ENCODE measurements at regions not wholly inside any gene's neighbourhood (a gene's known extent, or its start where the extent isn't known, plus 50 kb on each side); places are given as distances from the start of the nearest gene placed in this dataset.
A peak's percentile ranks its signal among the peaks of the same experiment; 100 is the strongest.

DNA sequence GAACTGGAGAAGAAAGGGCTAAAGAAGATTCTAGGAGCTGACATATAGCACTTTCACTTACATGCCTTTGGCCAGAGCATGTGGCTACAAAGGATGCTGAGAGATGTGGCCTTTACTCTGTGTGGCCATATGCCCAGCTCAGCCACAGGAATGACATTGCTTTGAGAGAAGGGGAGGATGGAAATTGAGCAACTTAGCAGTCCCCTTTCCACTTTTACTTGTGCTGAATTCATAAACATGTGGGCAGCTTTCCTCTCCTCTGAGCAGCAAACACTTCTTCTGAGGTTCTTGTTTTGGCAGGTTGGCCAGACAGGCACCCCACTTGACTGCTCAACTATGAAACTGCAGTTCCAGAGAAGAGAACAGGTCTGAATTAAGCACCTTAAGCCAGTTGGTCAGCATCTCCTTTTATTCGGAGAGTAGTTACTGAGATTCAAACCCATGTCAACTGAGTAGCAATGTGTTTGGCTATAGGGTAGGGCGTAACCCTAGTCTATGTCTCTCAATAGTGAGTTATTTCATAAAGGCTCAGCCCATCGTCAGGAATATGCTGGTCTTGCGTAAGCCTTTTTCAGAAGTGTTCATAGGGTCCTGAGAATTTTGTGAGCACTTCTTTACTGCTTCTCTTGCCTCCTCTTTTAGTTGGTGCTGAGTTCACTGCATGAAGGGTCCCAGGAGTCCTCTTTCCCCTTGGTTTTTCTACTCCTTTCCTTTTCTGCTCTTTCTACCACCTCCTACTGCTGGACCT is 134.5 kb downstream of the PALM2AKAP2 start:
- DNase-seq = no peak

DNA sequence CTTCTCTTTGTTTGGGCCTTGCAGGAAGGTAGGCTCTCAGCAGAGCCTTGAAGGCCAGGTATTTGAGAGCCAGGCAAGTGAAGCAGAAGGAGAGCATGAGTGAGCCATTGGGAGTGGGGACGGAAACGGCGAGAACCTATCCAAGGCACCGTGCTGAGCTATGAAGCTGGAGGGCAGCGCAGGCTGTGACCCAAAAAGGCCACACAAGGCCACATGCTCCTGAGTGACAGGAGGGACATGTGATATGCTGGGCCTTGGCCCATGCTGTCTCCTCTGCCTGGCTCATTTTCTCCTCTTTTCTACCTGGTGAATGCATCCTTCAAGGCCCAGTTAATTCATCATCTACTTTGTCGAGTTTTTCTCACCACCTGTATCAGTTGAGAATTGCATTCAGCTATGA is 136.3 kb downstream of the PALM2AKAP2 start:
- no peak for DNase-seq

DNA sequence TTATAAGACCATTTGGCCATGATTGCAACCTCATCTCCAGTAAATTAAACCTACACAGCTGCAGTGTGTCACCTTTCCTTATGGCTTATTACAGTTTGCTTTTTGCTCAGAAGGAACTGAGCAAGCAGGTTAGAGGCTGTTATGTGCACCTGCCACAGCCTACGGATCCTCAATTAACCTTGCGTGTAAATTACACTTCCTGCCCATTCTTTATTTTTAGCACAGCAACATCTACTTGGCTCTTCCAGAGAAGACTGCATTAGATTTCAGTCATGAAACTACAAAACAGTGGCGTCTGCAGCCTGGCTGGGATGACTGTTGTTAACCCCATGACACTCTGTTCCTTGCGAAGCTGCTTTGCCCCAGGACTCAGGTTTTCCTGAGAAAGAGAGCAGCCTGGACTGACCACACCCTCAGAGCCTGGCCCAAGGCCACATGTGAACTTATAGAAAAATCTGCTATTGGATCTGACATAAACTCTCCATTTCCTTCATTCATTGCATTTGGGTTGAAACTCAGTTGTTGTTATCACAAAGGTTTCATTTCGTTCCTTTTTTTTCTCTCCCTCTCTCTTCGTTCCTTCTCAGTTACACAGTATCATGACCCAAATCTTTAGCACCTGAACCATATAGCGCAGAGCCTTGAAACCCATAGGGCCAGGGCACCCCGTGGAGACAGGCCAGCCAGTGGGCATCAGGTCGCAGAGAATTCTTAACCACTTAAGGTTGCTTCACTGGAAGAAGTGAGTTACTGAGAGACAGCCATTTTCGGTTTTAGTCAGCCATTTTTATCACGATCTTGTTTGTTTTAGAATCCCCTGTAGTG is 138.6 kb downstream of the PALM2AKAP2 start:
- peak; percentile 68 for DNase-seq

DNA sequence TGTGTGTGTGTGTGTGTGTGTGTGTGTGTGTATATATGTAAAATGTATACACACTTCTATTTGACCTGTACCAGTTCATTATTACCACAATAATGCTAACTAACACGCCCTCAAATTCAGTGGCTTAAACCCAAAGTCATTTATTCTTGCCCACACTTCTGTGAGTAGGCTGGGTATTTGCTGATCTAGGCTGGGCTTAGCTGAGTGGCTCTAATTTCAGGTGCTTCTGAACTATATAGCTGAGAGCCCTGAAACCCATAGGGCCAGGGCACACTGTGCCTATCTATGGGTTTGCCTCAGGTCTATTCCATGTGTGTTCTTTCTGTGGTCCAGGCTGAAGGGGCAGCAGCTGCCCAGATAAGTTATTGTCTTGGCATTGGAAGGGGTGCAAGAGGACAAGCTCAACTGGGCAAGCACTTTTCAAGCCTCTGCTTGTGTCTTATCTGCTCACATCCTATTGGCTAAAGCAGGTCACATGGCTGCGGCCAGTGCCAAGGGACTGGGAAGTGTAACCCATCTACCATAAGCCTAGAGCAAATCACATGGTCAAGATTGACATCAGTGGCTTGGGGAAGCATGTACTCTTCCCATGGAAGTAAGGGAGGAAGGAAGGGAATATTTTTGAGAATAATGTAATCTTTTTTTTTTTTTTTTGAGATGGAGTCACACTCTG is 139.9 kb downstream of the PALM2AKAP2 start:
- DNase-seq = no peak

DNA sequence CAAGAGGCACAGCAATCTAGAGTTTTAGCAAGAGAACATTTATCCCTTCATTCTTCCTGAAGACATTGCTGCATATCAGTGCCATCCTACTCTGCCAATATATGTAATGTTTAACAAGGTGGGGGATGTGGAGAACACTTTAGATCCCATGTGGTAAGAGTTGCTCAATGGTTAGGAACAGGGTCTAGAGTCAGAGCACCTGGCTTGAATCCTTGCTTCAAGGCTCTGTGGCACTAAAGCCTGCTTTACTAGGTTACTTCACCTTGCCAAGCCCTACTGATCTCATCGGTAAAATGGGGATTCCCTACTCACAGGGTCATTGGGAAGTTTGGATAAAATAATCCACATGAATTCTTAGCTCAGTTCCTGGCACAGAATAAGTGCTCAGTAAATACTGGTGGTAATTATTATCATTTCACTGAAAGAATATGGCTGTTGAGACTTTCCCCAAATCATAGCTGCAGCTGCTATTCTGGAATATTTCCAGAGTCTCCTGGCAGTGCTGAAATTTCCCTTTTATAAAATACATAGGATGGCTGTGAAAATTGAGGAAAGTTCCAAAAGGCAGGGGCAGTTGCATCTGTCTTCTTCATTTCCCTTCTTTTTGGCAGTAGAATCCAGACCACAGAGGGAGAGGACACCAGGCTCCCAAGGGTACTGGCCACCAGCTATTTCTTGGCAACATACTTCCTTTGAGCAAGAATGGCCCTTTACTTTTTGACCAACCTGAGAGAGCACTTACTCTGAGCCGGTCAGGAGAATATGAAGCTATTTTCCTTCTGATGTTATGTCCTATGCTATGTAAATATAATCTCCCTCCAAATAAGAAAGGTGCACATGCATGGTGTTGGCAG is 142.8 kb downstream of the PALM2AKAP2 start:
- DNase-seq = no peak

DNA sequence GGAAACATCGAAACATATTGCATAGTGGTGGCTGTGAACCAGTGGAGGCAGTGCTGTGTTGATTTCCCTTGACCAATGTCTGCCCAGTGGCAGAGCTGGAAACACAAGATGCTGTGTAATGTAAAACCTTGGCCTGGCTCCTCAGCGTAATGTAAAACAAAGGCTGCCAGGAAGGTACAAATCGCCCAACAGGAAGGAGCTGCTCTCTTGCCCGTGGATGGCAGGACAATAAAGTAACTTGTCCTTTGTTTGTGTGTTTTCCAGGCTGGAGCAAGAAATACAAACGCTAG is 143.4 kb downstream of the PALM2AKAP2 start:
- no peak for DNase-seq

DNA sequence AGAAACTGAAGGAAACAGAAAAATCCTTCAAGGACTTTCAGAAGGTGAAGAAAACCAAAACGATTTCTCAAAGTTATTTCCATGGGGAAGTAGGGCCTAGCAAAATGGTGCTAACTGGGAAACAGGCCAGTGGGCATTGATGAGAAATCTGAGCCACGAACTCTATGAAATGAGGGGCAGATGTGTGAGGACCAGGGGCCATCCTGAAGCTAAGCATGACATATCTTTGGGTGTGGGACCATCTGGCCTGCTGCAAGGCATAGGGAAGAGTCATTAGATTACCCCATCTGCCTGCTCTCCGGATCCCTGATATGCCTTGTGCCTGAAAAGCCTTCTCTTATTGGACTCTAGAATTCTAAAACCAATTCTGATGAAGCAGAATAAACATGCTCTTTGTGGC is 143.8 kb downstream of the PALM2AKAP2 start:
- no peak for DNase-seq

DNA sequence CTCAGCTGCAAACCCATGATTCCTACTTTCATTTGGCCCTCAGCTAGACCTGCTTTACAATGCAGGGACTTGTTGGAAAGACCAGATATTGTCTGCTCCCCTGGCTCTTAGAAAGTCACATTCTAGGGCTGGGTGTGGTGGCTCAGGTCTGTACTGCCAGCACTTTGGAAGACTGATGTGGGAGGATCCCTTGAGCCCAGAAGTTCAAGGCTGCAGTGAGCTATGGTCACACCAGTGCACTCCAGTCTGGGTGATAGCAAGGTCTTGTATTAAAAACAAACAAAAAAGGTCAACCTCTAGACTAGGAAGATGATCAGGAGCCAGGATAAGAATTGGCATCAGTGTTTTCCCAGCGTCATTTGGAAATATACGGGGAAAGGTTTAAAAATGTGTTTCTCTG is 145.8 kb downstream of the PALM2AKAP2 start:
- DNase-seq = no peak

DNA sequence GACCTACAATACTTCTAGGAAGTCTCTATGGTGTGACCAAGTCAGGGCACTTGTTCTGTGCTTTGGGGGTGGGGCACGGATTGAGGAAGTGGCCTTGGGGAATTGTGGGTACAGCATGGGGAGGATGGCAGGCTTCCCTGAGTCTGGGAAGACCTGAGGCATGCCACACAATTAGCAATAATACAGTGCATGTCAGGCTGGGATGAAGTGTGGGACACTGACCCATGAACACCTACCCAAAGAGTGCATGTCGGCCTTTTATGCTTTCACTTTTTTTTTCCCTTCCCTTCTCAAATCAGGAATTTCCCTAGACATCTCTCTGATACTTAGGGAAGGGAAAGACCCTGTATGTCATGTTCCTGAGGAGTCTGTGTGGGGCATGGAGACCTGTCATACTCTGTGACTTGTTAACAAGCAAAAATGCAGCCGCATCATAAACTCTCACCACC is 146.4 kb downstream of the PALM2AKAP2 start:
- DNase-seq = no peak

DNA sequence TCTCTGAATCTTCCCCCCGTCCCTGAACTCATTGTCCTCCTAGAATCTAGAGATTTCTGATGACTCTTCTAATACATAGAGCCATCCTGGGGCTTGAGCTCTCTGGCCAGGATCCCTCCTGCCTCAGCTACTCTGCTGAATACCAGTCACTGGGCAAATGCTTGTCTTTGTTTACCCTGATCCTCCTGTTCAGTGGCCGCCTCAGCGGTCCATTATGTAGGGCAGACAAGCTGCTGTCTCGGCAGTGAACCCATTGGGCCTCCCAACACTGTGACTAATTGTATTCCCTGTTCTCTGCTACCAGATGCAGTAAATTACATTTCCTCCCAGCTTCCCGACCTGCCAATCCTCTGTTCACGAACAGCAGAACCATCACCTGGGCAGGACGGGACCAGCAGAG is 151.6 kb downstream of the PALM2AKAP2 start:
- DNase-seq = no peak

DNA sequence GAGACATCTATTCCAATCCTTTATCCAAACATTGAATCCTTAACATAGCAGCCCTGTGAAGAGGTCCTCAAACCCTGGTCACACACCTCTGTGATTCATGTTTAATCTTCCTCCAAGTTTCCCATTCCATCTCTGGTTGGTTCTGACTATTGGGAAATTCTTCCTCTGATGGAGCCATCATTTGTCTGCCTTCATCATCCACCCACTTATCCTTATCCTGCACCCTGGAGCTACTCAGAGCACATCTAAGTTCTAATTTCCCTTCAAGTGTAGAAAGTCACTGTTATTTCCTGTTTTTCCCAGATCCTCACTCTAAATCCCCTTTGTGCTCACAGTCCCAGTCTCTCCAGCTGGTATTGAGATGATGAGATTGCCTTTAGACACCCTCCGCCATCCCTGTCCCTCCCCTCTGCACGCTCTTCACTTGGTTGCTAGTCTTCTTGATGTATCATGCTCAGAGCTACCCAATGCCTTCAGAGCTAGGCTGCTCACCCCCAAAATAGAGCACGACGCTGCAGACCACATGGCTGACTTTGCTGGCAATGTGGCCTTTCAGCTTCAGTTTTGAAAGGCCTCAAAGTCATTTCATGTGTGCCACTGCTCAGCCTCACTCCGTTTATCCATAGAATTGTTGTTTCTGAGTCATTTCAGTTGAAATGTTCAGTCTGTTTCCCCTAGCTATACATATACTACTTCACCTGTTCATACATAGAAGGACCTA is 154.3 kb downstream of the PALM2AKAP2 start:
- peak; percentile 43 for DNase-seq

DNA sequence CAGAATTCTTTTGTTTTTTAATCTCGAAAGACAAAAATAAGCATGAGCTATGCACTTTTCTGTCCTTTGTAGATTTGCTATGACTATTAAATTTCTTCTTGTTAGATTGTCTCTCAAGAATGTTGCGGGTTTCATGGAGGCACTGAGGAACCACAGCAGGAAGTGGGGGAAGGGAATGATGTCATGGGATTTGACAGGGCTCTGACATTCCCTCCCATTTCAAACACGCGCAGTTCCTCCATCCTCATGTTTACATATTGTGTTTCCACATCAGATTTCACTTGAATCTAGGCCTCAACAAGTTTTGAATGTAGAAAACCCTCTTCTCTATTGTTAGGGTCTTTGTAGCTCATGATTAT is 154.8 kb downstream of the PALM2AKAP2 start:
- DNase-seq = no peak

DNA sequence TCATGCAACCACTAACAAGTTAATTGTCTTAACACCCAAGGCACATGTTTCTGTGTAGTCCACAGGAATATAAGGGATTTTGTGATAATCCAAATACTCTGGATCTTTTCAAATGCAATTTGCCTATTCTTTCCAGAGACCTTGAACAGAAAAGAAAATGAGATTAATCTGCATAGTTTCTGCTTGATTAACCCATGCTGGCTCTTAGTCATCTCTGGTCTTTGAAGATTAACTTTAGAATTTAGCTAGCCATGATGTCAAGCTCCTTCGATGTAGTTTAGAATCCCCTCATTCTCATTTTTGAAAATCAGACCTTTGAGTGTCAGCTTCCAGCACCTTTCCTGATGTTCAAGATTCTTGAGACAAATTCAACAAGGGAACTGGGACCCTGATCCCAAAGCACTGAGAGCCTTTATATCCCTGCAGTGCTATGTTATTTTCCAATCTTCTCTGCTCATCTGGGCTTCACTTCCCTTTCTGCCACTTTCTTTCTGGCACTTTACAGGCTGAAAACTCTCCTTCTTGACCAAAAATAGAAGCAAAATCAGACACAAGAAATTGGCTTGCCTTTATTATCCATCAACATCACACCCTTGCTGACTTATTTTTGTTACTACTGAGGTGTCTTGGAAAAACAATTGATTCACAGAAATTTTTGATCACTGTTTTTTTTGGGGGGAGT is 155.5 kb downstream of the PALM2AKAP2 start:
- DNase-seq = no peak

DNA sequence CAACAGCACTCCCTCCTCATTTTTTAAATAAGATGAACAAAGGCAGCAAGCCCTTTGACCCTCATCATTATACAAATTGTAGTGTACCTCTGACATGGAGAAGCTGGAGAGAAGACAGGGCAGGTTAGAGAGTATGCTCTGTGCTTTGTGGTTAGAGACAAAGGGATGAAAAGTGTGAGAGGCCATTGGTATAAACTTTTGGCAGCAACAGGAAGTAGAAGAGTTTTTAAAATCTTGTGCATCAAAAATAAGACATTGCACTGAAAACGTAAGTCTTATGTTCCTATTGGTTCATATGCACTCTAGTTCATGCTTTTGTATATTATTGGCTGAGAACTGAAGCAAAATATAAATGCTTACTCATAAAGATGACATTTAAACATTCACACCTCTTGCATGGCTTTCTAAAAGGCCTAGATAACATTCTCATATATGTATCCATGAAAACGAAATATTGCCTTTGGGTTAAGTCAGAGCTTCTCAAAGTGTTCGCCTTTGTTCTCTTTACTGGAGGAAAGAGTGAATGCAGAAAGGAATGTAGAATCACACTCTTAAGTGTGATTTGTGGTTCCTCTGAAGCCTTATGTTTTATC is 158.0 kb downstream of the PALM2AKAP2 start:
- no peak for DNase-seq

DNA sequence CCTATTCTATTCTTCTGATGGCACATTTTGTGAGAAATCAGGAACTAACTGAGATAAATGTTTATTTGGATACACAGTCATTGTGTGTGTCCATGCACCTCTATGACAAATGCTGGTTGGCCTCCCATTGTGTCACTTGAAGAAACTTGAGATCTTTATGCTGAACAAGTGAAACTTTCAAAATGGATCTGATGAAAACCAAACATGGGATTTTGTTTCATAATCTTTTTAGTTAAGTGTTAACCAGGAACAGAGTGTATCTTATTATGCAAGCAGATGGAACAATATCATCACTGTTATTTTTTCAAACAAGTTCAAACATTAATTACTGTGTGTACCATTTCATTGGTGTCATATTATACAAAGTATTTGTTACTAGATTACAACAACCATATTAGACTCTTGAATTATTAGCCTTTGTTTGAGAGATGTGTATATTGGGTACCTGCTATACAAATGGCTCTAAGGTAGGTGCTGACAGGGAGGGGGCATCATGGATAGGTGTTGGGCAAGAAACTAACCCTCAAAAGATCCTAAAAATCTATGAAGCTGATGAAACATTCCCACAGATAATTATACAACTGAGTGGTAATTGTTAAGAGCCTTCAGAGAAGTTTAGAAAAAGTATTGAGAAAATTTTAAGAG is 159.8 kb downstream of the PALM2AKAP2 start:
- no peak for DNase-seq

DNA sequence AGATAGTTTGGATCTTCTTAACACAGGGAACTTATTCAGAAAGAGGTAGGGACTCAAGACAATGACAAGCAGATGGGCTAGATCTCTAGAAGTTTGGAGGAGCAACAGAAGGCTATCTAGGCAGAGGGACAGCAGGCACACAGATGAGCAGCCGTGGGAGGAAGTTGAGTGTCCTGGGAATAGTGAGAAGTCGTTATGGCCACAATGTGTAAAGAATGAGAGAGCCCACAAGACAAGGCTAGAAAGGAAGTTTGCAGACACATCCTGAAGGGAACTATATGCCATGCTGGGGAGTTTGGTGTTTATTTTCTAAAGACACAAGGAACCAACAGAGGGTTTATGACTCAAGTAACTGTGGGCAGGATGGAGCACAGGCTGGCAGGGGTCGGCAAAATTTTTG is 160.6 kb downstream of the PALM2AKAP2 start:
- DNase-seq = no peak

DNA sequence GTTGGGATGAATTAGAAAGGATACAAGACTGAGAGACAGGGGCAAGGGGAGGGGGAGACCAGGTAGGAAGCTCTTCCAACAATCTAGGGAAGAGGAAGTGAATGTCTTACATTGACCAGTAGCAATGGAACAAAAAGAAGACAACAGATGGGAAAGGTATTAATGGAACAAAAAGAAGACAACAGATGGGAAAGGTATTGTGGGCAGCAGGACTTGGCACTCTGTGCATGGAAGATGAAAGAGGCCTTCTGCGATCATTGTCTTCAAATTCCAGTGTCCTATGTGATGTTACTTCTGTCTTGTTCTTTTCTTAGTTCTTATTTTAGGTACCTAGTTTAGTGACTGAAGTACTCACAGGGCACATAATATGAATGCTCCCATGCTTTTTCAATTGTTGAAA is 161.8 kb downstream of the PALM2AKAP2 start:
- DNase-seq = no peak

DNA sequence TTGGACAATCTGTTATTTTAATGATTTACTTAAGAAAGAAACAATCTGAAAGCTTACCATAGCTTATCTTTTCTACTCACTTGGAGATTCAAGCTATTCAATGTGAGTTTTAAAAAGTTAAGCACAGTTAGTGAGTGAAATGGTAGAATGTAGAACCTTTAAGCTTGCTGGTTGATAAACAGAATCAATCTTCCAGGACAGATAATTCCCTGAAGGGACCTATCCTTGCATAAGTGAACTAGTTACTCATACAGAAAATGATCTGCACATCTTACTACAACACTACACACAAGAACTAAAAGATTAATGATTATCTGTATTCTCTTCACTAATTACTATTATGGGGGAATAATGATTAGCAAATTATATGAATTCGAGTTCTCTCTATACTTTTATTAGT is 165.6 kb downstream of the PALM2AKAP2 start:
- no peak for DNase-seq

DNA sequence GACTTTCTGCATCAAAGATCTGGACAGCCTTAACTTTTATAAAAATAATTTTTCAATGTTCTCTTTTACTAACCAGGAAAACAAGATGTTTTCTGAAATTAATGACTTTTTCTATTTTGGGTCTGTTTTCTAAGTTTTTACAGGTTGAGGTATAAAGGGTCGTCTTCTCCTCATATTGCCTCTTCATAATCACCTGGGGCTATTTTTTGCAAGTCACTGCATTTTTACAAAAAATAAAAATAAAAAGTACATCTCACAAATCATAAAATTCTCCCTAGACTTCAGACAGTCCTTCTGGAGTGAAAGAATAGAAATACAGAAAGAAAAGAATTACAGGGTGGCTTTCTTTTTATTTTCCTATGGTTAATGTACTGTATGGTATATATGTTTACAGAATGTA is 168.5 kb downstream of the PALM2AKAP2 start:
- no peak for DNase-seq

DNA sequence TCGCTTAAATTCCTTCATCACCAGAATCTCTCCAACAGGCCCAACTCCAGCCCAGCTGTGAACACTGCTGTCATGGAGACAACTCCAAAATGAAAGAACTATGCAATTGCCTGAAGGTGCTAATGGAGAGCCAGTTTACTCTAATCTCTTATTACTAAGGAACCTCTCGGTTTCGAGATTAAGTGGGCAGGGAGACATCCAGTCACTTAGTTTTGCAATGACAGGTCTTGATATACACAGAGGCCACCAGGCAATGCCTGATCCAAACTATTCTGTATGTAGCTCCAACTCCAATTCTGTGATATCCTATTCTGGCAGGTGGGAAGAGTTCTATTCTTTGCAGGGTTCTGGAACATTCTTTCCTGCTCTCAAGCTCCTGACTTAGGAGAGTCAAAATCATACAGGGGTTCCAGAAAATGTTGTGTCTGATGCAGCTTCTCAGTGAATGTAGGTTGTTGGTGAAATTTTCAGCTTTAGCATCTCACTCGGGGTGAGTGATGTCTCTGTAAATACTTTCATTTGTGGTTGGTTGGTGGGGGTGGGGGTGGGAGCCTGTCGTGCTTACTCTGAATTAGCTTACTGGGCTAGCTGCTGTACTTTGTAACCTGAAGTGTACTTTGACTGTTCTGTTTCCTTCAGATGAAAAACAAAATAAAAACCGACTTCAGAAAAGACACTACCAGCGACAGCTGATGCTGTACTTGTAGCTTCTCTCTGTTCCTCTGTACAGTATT is 170.9 kb downstream of the PALM2AKAP2 start:
- no peak for DNase-seq
